Ishikawa (cell line): ENCODE measurements at regions not wholly inside any gene's neighbourhood (a gene's known extent, or its start where the extent isn't known, plus 50 kb on each side); places are given as distances from the start of the nearest gene placed in this dataset.

Experiments
- CEBPB ChIP-seq: IDR thresholded peaks from 2 replicates; pipeline ENCODE4 v1.6.1; 2012
- CREB1 ChIP-seq: IDR thresholded peaks from 2 replicates; pipeline ENCODE4 v1.6.1; 2012; ENCODE audit warnings: low read depth
- EGR1 ChIP-seq: IDR thresholded peaks from 2 replicates; pipeline ENCODE4 v1.6.1; 2012
- EP300 ChIP-seq: IDR thresholded peaks from 2 replicates; pipeline ENCODE4 v1.6.1; 2012; ENCODE audit warnings: borderline replicate concordance
- MAX ChIP-seq: IDR thresholded peaks from 2 replicates; pipeline ENCODE4 v1.6.1; 2012
- NFIC ChIP-seq: IDR thresholded peaks from 2 replicates; pipeline ENCODE4 v1.6.1; 2012
- RAD21 ChIP-seq: IDR thresholded peaks from 2 replicates; pipeline ENCODE4 v1.6.1; 2012; ENCODE audit warnings: low read depth
- REST ChIP-seq: IDR thresholded peaks from 2 replicates; pipeline ENCODE4 v1.6.1; 2012; ENCODE audit warnings: low read depth, mild to moderate bottlenecking
- TAF1 ChIP-seq: IDR thresholded peaks from 2 replicates; pipeline ENCODE4 v1.6.1; 2012; ENCODE audit warnings: low read depth, mild to moderate bottlenecking
- TCF12 ChIP-seq: IDR thresholded peaks from 2 replicates; pipeline ENCODE4 v1.6.1; 2012; ENCODE audit warnings: low read depth
- TEAD4 ChIP-seq: IDR thresholded peaks from 2 replicates; pipeline ENCODE4 v1.6.1; 2012
- USF1 ChIP-seq: IDR thresholded peaks from 2 replicates; pipeline ENCODE4 v1.6.1; 2012
- YY1 ChIP-seq: IDR thresholded peaks from 2 replicates; pipeline ENCODE4 v1.6.1; 2012; ENCODE audit warnings: low read depth
- ZBTB7A ChIP-seq: IDR thresholded peaks from 2 replicates; pipeline ENCODE4 v1.6.1; 2012; ENCODE audit warnings: low read depth

- TF ChIP-seq REST: no peak
- peak; percentile 73; the same call in 1 of the 2 replicates for TF ChIP-seq YY1
- TF ChIP-seq TAF1: no peak
- TF ChIP-seq NFIC: peak; percentile 80
- peak; percentile 78; the same call in 1 of the 2 replicates for TF ChIP-seq EP300
- TF ChIP-seq ZBTB7A: no peak
- TF ChIP-seq TCF12: peak; percentile 90
- TF ChIP-seq RAD21: peak; percentile 56
- peak; percentile 93 for TF ChIP-seq MAX
- no peak for TF ChIP-seq USF1
- peak; percentile 73 for TF ChIP-seq TEAD4
- peak; percentile 64 for TF ChIP-seq CEBPB
- TF ChIP-seq EGR1: no peak
- no peak for TF ChIP-seq CREB1
Observed at GRCh38 chr3:193791041-193792032, 198.3 kb downstream of the OPA1 start.
